Endothelial cell of umbilical vein (primary cell): ENCODE measurements at regions not wholly inside any gene's neighbourhood (a gene's known extent, or its start where the extent isn't known, plus 50 kb on each side); places are given as distances from the start of the nearest gene placed in this dataset.

Source experiments
- BruUV-seq: library from RNA; stranded (reverse); fragments of 400-500 nt; replicated peaks from 2 replicates; lab custom pipeline; 2021; lab: Mats Ljungman, UMichigan
- CTCF ChIA-PET: fragments of 300-600, 350-600 bp; sonication (Branson Sonifier 250); formaldehyde crosslinking; loops from one replicate; lab custom pipeline; 2021; ENCODE audit warnings: antibody characterized with exemption, inconsistent platforms; lab: Charles Lee
- POLR2A ChIA-PET: fragments of 300-600, 350-600 bp; sonication (Branson Sonifier 250); formaldehyde crosslinking; loops from one replicate; lab custom pipeline; 2021; ENCODE audit warnings: antibody characterized with exemption, inconsistent platforms; lab: Charles Lee
- DNase-seq: peaks from one replicate; pipeline ENCODE4 v3.0.0-alpha.2; 2011; ENCODE audit warnings: low read depth, low spot score
- FAIRE-seq: peaks from 2 replicates; lab custom pipeline; 2011; peaks lifted over from hg19 to GRCh38; lab: Jason Lieb, UNC
- H2AFZ ChIP-seq: 2 replicates; pipeline ENCODE4 v1.6.0; 2012; ENCODE audit warnings: low read depth, low read length, control low read depth, inconsistent platforms
- H3K27ac ChIP-seq: 2 replicates; pipeline ENCODE4 v1.5.1; 2011; ENCODE audit warnings: low read depth, mild to moderate bottlenecking, control low read depth, low read length, moderate library complexity; ENCODE audit not compliant: insufficient read depth
- H3K27me3 ChIP-seq, 2 experiments: 2 replicates each; pipeline versions ENCODE4 v1.6.0 to v1.6.1; 2011; ENCODE audit warnings: low read length in 2 of 2, mixed read lengths in 1 of 2; ENCODE audit not compliant: control insufficient read depth in 2 of 2, insufficient read depth in 2 of 2
- H3K36me3 ChIP-seq, 2 experiments: 2 replicates in 1 of 2; 3 replicates in 1 of 2; pipeline ENCODE4 v1.5.1; 2011; ENCODE audit warnings: low read length in 2 of 2, mild to moderate bottlenecking in 1 of 2, moderate library complexity in 1 of 2; ENCODE audit not compliant: control insufficient read depth in 2 of 2, insufficient read depth in 2 of 2; ENCODE audit errors: extremely low read depth in 1 of 2
- H3K4me1 ChIP-seq: 3 replicates; pipeline ENCODE4 v1.5.1; 2011; ENCODE audit warnings: mild to moderate bottlenecking, low read length; ENCODE audit not compliant: control insufficient read depth, insufficient read depth; ENCODE audit errors: extremely low read depth
- H3K4me2 ChIP-seq: 2 replicates; pipeline ENCODE4 v1.6.1; 2011; ENCODE audit warnings: low read length, control low read depth, mixed read lengths; ENCODE audit not compliant: insufficient read depth
- H3K4me3 ChIP-seq, 3 experiments: fragments of 200-600 bp in 1 of 3; sonication (generic), shearing (Covaris generic) in 1 of 3; replicated peaks in 1 of 3; 2 replicates each; pipeline ENCODE4 v1.5.1; 2011 to 2016; ENCODE audit warnings: control low read depth in 3 of 3, low read length in 3 of 3, mild to moderate bottlenecking in 2 of 3, inconsistent platforms in 1 of 3, low read depth in 1 of 3, moderate library complexity in 1 of 3; ENCODE audit not compliant: insufficient read depth in 1 of 3
- H3K79me2 ChIP-seq: 2 replicates; pipeline ENCODE4 v1.6.0; 2012; ENCODE audit warnings: low read length, inconsistent platforms; ENCODE audit not compliant: control insufficient read depth, insufficient read depth
- H3K9ac ChIP-seq: replicated peaks from 2 replicates; pipeline ENCODE3; 2011; ENCODE audit warnings: low read length, control low read depth; ENCODE audit not compliant: insufficient read depth; ENCODE audit errors: extremely low read depth
- H3K9me1 ChIP-seq: replicated peaks from 3 replicates; pipeline ENCODE4 v1.6.0; 2011; ENCODE audit warnings: mild to moderate bottlenecking, low read length; ENCODE audit not compliant: control insufficient read depth, insufficient read depth; ENCODE audit errors: extremely low read depth
- H3K9me3 ChIP-seq: replicated peaks from 2 replicates; pipeline ENCODE4 v1.5.1; 2012; ENCODE audit warnings: low read length, inconsistent platforms; ENCODE audit not compliant: control insufficient read depth, insufficient read depth
- H4K20me1 ChIP-seq: replicated peaks from 2 replicates; pipeline ENCODE3; 2011; ENCODE audit warnings: mild to moderate bottlenecking, low read length; ENCODE audit not compliant: control insufficient read depth, insufficient read depth; ENCODE audit errors: extremely low read depth
- CTCF ChIP-seq, 2 donors: IDR thresholded peaks; 1 replicate in 1 of 2; 2 replicates in 1 of 2; pipeline ENCODE4 v1.5.1; 2011; ENCODE audit warnings: low read length in 2 of 2, mild to moderate bottlenecking in 2 of 2, moderate library complexity in 2 of 2, control low read depth in 1 of 2, inconsistent platforms in 1 of 2, low read depth in 1 of 2; ENCODE audit not compliant: insufficient read depth in 1 of 2; ENCODE audit errors: extremely low read depth in 1 of 2
- EZH2 ChIP-seq: IDR thresholded peaks from 2 replicates; pipeline ENCODE4 v1.6.1; 2012; ENCODE audit warnings: borderline replicate concordance, low read depth, mild to moderate bottlenecking, moderate library complexity, low read length, inconsistent platforms; ENCODE audit not compliant: severe bottlenecking
- FOS ChIP-seq: IDR thresholded peaks from 2 replicates; pipeline ENCODE4 v1.6.1; 2011; ENCODE audit warnings: mild to moderate bottlenecking, low read length, moderate library complexity, borderline replicate concordance; ENCODE audit not compliant: insufficient read depth
- GATA2 ChIP-seq: IDR thresholded peaks from 2 replicates; pipeline ENCODE4 v1.7.0; 2011; ENCODE audit warnings: low read depth, mild to moderate bottlenecking, moderate library complexity, mixed read lengths, low read length; ENCODE audit not compliant: insufficient read length, insufficient read depth
- JUN ChIP-seq: IDR thresholded peaks from 2 replicates; pipeline ENCODE4 v1.6.1; 2011; ENCODE audit warnings: borderline replicate concordance, low read depth; ENCODE audit not compliant: insufficient read length, insufficient read depth
- MAX ChIP-seq: IDR thresholded peaks from 2 replicates; pipeline ENCODE4 v1.6.1; 2011; ENCODE audit not compliant: insufficient read depth, insufficient read length
- MYC ChIP-seq: IDR thresholded peaks from one replicate; pipeline ENCODE4 v1.6.1; 2011; ENCODE audit warnings: mild to moderate bottlenecking, low read depth, low read length
- POLR2A ChIP-seq: IDR thresholded peaks from 2 replicates; pipeline ENCODE4 v1.6.1; 2012; ENCODE audit warnings: low read depth, mild to moderate bottlenecking, control low read depth, low read length
- POLR2AphosphoS5 ChIP-seq: IDR thresholded peaks from 2 replicates; pipeline ENCODE4 v1.6.1; 2012; ENCODE audit warnings: low read depth, mild to moderate bottlenecking, control low read depth, low read length, moderate library complexity; ENCODE audit not compliant: insufficient read depth
- dilution Hi-C: fragments of 300-500 bp; cut with MboI; formaldehyde crosslinking; loops from one replicate; pipeline ENCODE4 v1.15.0; 2019; ENCODE audit warnings: low sequenced_read_pairs; ENCODE audit not compliant: extremely low pct_ligation_motif_present
- intact Hi-C: fragments of 100-400 bp; cut with micrococcal nuclease; formaldehyde crosslinking; loops from one replicate; pipeline ENCODE4 v1.10.0; 2022

- H3K9me3 ChIP-seq, result no peaks in the 10 kb centered on the region
- H3K9me1 ChIP-seq, result no peaks in the 10 kb centered on the region
- peak overlapping the region; percentile 3 for H3K9ac ChIP-seq
- DNase-seq (peak; percentile 93), FAIRE-seq (no peak)
- CTCF ChIA-PET, result interaction anchor here (0.9 to 1.5 kb wide), 4 partner anchors 45 to 618 kb away, joined by 3 to 6 read pairs (median 3); partner anchors contain the start of gene SPRY2
- H3K27me3 ChIP-seq, result no peaks in the 10 kb centered on the region
- dilution Hi-C loops, result no loop called here
- intact Hi-C loops, result loop anchor here (1.0 to 5.0 kb wide), 3 partner anchors 42 to 618 kb away; partner anchors contain the start of gene SPRY2
- no TSS peak for BruUV-seq
- H3K27ac ChIP-seq, result peak overlapping the region; percentile 24
- peaks cover 3% of the 10 kb centered on the region for H3K4me1 ChIP-seq
- H3K4me3 ChIP-seq, result no peak overlapping the region
- POLR2A ChIA-PET, result interaction anchor here (1.5 kb wide), 1 partner anchor 617 kb away, joined by 6 read pairs; the partner anchor contains the start of gene SPRY2
- no peaks in the 10 kb centered on the region for H3K36me3 ChIP-seq
- H3K79me2 ChIP-seq, result no peaks in the 10 kb centered on the region
- no peaks in the 10 kb centered on the region for H4K20me1 ChIP-seq
- TF ChIP-seq POLR2A, result no peak
- peak; percentile 21 for TF ChIP-seq JUN
- no peak overlapping the region for H3K4me2 ChIP-seq
- H2AFZ ChIP-seq, result no peak overlapping the region
Observed at GRCh38 chr13:79724348-79725103, 243.6 kb downstream of the NDFIP2 start.

- Histone ChIP-seq H3K4me1 (peaks cover 3% of the 10 kb centered on the region), H2AFZ (peak overlapping the region; percentile 10), H3K36me3 (no peaks in the 10 kb centered on the region), H3K4me2 (no peak overlapping the region), H3K79me2 (no peaks in the 10 kb centered on the region), H3K4me3 (no peak overlapping the region), H4K20me1 (no peaks in the 10 kb centered on the region), H3K9me3 (no peaks in the 10 kb centered on the region), H3K27ac (no peak overlapping the region), H3K9ac (no peak overlapping the region), H3K27me3 (no peaks in the 10 kb centered on the region), H3K9me1 (no peaks in the 10 kb centered on the region)
- dilution Hi-C loops (no loop called here), intact Hi-C loops (loop anchor here (1.0 to 5.0 kb wide), 3 partner anchors 43 to 619 kb away; partner anchors contain the start of gene SPRY2)
- TF ChIP-seq POLR2A, result no peak
- no peak for TF ChIP-seq JUN
- no peak for TF ChIP-seq FOS
- TF ChIP-seq MYC, result no peak
- no peak for TF ChIP-seq EZH2
- no peak for TF ChIP-seq CTCF (IDR thresholded peaks at IDR 0.05; ENCODE audit: extremely low read depth in 1 of 2, insufficient read depth in 1 of 2, low read depth in 1 of 2, low read length in 2 of 2)
- no peak for TF ChIP-seq POLR2AphosphoS5
- no peak for TF ChIP-seq GATA2
- TF ChIP-seq MAX, result no peak
- FAIRE-seq (no peak), DNase-seq (peak; percentile 57)
- ChIA-PET CTCF (interaction anchor here (1.2 to 1.5 kb wide), 3 partner anchors 44 to 619 kb away, joined by 3 to 6 read pairs (median 6); no protein-coding TSS in a partner anchor), POLR2A (interaction anchor here (1.5 kb wide), 1 partner anchor 617 kb away, joined by 6 read pairs; the partner anchor contains the start of gene SPRY2)
- BruUV-seq, result no TSS peak
Observed at GRCh38 chr13:79723519-79724024, 242.6 kb downstream of the NDFIP2 start.
